Adrenal gland (tissue), 5 donors: ENCODE measurements at regions not wholly inside any gene's neighbourhood (a gene's known extent, or its start where the extent isn't known, plus 50 kb on each side); places are given as distances from the start of the nearest gene placed in this dataset.

Experiments used
- CTCF ChIP-seq, 6 experiments: fragments of 450-650 bp in 4 of 6; fragments of 200-600 bp in 2 of 6; sonication (generic) in 1 of 6; IDR thresholded peaks; 1 replicate in 5 of 6; 2 replicates in 1 of 6; pipeline versions ENCODE4 v1.5.1 to v1.8.0; 2016 to 2021; ENCODE audit warnings: antibody characterized with exemption in 6 of 6, mild to moderate bottlenecking in 2 of 6, moderate library complexity in 1 of 6
- POLR2A ChIP-seq, 2 donors: fragments of 450-650 bp; IDR thresholded peaks; one replicate each; pipeline ENCODE4 v1.6.1; 2017; ENCODE audit warnings: antibody characterized with exemption in 2 of 2, mild to moderate bottlenecking in 2 of 2, moderate library complexity in 1 of 2
- donor health status: DM: no; HTN: no; CAD: no.

- TF ChIP-seq CTCF (IDR thresholded peaks at IDR 0.05) (no peak), POLR2A (IDR thresholded peaks at IDR 0.05) (no peak)
These were observed 53.2 kb upstream of the CEP162 start for GRCh38 chr6:84280639-84281038.
